ENCODE measurements at regions not wholly inside any gene's neighbourhood (a gene's known extent, or its start where the extent isn't known, plus 50 kb on each side); places are given as distances from the start of the nearest gene placed in this dataset.

DNA sequence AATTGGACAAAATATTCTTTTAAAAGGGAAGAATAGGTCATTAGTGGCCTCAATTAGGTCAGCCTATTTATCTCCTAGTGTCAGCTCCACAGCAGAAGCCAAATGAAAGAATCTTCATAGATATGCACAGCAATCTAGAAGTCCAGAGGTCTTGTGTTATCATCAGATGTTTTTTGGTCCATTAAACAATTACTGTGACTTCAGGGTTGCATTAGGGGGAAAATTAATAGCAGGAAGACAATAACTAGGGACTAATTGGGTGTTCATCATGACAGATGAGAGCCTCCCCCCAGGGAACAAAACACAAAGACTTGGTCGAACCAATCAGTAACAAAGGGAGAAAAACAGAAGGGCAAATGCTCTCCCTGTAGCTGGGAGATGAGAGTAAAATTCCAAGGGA, 264.7 kb downstream of the PTH2R start:
- TF ChIP-seq NR2F2 (IDR thresholded peaks at IDR 0.05) (no peak), GABPA (IDR thresholded peaks at IDR 0.05 in 1 of 2, conservative IDR thresholded peaks at IDR 0.05 in 1 of 2) (no peak), FOXA2 (IDR thresholded peaks at IDR 0.05) (no peak), ZBTB33 (IDR thresholded peaks at IDR 0.05) (no peak), HNF4G (IDR thresholded peaks at IDR 0.05) (no peak), ATF3 (IDR thresholded peaks at IDR 0.05) (no peak)
- Histone ChIP-seq H3K4me3 (ENCODE audit: low read depth in 1 of 3, low read length in 3 of 3) (no peak overlapping the region), H3K4me1 (ENCODE audit: control insufficient read depth in 4 of 4, insufficient read depth in 4 of 4, low read length in 3 of 4) (no peaks in the 10 kb centered on the region), H3K9ac (ENCODE audit: low read depth in 1 of 2, low read length in 2 of 2) (no peak overlapping the region), H3K36me3 (ENCODE audit: control insufficient read depth in 4 of 4, insufficient read depth in 3 of 4, low read depth in 1 of 4, low read length in 3 of 4) (no peaks in the 10 kb centered on the region), H3K27ac (ENCODE audit: low read depth in 1 of 2, low read length in 2 of 2) (no peak overlapping the region), H3K27me3 (ENCODE audit: control insufficient read depth in 4 of 4, insufficient read depth in 4 of 4, low read length in 3 of 4) (no peaks in the 10 kb centered on the region), H3K9me3 (ENCODE audit: control insufficient read depth in 4 of 4, low read length in 3 of 4) (no peaks in the 10 kb centered on the region)
- no peak for DNase-seq (ENCODE audit: low spot score)
- 16% methylated on average over 1 of the region's 1 CpG for WGBS

- Histone ChIP-seq H3K4me1 (ENCODE audit: control insufficient read depth in 4 of 4, insufficient read depth in 4 of 4, low read length in 3 of 4) (no peaks in the 10 kb centered on the region), H3K9me3 (ENCODE audit: control insufficient read depth in 4 of 4, low read length in 3 of 4) (no peaks in the 10 kb centered on the region), H3K9ac (ENCODE audit: low read depth in 1 of 2, low read length in 2 of 2) (no peak overlapping the region), H3K27ac (ENCODE audit: low read depth in 1 of 2, low read length in 2 of 2) (no peak overlapping the region), H3K36me3 (ENCODE audit: control insufficient read depth in 4 of 4, insufficient read depth in 3 of 4, low read depth in 1 of 4, low read length in 3 of 4) (no peaks in the 10 kb centered on the region), H3K27me3 (ENCODE audit: control insufficient read depth in 4 of 4, insufficient read depth in 4 of 4, low read length in 3 of 4) (no peaks in the 10 kb centered on the region), H3K4me3 (ENCODE audit: low read depth in 1 of 3, low read length in 3 of 3) (no peak overlapping the region)
- no peak for TF ChIP-seq RAD21 (IDR thresholded peaks at IDR 0.05)
- no peak for DNase-seq (ENCODE audit: low spot score)
- 53% methylated on average over 4 of the region's 4 CpGs for WGBS
Measured at GRCh38 chr2:208671886-208672680, 265.5 kb downstream of the PTH2R start.

DNA sequence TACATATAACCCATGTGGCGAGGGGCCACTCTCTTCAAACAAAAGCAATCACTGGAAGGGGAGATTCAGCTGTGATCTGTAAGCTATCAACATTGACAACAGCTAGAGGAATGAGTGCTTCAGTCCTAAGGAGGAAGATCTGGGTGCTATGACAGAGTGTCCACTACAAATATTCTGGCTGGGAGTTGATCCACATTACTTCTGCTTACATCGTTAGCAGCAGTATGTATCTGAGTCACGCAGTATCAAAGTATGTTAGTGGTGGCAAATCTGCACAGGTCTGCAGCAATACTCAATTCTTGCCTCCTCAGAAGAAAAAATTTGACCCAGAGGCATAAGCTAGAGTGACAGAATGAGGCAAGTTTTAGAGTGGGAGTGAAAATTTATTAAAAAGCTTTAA, 267.0 kb downstream of the PTH2R start:
- 72% methylated on average over 3 of the region's 3 CpGs for WGBS
- Histone ChIP-seq H3K27me3 (ENCODE audit: control insufficient read depth in 4 of 4, insufficient read depth in 4 of 4, low read length in 3 of 4) (no peaks in the 10 kb centered on the region), H3K4me3 (ENCODE audit: low read depth in 1 of 3, low read length in 3 of 3) (no peak overlapping the region), H3K9me3 (ENCODE audit: control insufficient read depth in 4 of 4, low read length in 3 of 4) (no peaks in the 10 kb centered on the region), H3K9ac (ENCODE audit: low read depth in 1 of 2, low read length in 2 of 2) (no peak overlapping the region), H3K36me3 (ENCODE audit: control insufficient read depth in 4 of 4, insufficient read depth in 3 of 4, low read depth in 1 of 4, low read length in 3 of 4) (no peaks in the 10 kb centered on the region), H3K27ac (ENCODE audit: low read depth in 1 of 2, low read length in 2 of 2) (no peak overlapping the region), H3K4me1 (ENCODE audit: control insufficient read depth in 4 of 4, insufficient read depth in 4 of 4, low read length in 3 of 4) (no peaks in the 10 kb centered on the region)
- TF ChIP-seq, protein P1, sequence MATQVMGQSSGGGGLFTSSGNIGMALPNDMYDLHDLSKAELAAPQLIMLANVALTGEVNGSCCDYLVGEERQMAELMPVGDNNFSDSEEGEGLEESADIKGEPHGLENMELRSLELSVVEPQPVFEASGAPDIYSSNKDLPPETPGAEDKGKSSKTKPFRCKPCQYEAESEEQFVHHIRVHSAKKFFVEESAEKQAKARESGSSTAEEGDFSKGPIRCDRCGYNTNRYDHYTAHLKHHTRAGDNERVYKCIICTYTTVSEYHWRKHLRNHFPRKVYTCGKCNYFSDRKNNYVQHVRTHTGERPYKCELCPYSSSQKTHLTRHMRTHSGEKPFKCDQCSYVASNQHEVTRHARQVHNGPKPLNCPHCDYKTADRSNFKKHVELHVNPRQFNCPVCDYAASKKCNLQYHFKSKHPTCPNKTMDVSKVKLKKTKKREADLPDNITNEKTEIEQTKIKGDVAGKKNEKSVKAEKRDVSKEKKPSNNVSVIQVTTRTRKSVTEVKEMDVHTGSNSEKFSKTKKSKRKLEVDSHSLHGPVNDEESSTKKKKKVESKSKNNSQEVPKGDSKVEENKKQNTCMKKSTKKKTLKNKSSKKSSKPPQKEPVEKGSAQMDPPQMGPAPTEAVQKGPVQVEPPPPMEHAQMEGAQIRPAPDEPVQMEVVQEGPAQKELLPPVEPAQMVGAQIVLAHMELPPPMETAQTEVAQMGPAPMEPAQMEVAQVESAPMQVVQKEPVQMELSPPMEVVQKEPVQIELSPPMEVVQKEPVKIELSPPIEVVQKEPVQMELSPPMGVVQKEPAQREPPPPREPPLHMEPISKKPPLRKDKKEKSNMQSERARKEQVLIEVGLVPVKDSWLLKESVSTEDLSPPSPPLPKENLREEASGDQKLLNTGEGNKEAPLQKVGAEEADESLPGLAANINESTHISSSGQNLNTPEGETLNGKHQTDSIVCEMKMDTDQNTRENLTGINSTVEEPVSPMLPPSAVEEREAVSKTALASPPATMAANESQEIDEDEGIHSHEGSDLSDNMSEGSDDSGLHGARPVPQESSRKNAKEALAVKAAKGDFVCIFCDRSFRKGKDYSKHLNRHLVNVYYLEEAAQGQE (IDR thresholded peaks at IDR 0.05), result no peak
- TF ChIP-seq SP1 (IDR thresholded peaks at IDR 0.05) (no peak), RAD21 (IDR thresholded peaks at IDR 0.05) (no peak), HNF4G (IDR thresholded peaks at IDR 0.05) (no peak), ZBTB33 (IDR thresholded peaks at IDR 0.05) (no peak), EGR1 (IDR thresholded peaks at IDR 0.05; ENCODE audit: low read depth in 2 of 2) (no peak), FOXA2 (IDR thresholded peaks at IDR 0.05) (no peak), TAF1 (conservative IDR thresholded peaks at IDR 0.05) (no peak), FOXA1 (IDR thresholded peaks at IDR 0.05) (no peak), GABPA (IDR thresholded peaks at IDR 0.05 in 1 of 2, conservative IDR thresholded peaks at IDR 0.05 in 1 of 2) (no peak)
- TF ChIP-seq, protein P2, sequence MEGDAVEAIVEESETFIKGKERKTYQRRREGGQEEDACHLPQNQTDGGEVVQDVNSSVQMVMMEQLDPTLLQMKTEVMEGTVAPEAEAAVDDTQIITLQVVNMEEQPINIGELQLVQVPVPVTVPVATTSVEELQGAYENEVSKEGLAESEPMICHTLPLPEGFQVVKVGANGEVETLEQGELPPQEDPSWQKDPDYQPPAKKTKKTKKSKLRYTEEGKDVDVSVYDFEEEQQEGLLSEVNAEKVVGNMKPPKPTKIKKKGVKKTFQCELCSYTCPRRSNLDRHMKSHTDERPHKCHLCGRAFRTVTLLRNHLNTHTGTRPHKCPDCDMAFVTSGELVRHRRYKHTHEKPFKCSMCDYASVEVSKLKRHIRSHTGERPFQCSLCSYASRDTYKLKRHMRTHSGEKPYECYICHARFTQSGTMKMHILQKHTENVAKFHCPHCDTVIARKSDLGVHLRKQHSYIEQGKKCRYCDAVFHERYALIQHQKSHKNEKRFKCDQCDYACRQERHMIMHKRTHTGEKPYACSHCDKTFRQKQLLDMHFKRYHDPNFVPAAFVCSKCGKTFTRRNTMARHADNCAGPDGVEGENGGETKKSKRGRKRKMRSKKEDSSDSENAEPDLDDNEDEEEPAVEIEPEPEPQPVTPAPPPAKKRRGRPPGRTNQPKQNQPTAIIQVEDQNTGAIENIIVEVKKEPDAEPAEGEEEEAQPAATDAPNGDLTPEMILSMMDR (IDR thresholded peaks at IDR 0.05; ENCODE audit: low read depth, low read length, missing input control), result no peak
- DNase-seq (ENCODE audit: low spot score), result no peak
